NCI-H2029 (cell line): ENCODE measurements at regions not wholly inside any gene's neighbourhood (a gene's known extent, or its start where the extent isn't known, plus 50 kb on each side); places are given as distances from the start of the nearest gene placed in this dataset.

Experiments used
- DNase-seq: peaks from one replicate; lab custom pipeline; 2025; lab: John Stamatoyannopoulos, UW

DNA sequence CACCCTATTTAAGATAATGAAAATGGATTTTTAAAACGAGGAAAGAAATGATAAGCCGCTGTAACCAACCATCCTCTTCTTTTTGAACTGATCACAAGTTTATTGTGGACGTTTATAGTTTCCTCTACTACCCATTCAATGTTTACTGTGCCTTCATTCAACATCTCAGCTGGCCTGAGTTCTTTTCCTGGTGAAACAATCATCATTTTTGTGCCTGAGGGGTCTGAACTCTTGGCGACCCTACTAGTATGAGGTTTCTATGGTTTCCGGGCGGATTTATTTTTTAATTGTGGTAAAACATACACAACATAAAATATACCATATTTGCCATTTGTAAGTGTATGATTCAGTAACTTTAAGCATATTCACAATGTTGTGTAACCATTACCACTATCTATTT, 100.7 kb downstream of the SPRY1 start:
- DNase-seq: no peak

DNA sequence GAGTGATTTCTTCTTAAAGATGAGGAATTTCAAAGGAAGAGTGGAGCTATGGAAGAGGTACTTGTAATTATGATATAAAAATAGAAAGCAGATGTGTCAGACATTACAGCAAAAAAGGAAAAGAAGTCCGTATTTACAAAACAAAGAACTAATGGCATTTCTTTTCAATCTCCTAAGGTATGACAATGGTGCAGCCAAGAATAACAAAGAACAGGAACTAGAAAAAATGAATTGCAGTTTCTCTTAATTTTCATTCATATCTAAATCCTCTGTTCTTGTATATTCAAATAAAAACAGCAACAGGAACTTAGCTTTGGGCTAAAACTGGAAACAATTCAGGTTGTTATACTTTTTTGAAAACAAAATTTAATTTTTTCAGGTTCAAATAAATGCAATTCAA, 105.1 kb downstream of the SPRY1 start:
- DNase-seq: no peak

DNA sequence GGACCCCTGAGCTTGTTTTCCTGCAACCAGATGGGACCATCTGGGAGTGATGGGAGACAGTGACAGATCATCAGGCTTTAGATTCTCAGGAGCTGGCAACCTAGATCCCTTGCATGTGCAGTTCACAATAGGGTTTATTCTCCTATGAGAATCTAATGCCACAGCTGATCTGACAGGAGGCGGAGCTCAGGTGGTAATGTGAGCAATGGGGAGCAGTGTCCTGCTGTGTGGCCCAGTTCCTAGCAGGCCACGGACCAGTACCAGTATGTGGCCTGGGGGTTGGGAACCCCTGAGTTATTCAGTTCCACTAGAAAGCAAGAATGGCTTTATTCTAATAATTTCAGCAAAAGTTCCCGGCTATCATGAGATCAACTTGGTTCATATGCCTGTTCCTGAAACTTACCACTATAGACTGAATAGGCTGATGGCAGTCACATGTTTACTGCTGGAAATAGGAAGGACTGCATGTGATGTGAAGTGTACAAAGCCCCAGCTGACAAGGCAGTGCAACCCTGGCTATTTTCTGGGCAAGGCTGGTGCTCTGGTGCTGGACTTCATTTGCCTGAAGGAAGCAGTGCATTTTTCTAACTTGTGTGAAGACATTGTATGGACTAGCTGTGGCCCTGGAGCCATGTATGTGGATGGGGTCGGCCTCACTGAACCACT, 107.2 kb downstream of the SPRY1 start:
- DNase-seq: no peak

DNA sequence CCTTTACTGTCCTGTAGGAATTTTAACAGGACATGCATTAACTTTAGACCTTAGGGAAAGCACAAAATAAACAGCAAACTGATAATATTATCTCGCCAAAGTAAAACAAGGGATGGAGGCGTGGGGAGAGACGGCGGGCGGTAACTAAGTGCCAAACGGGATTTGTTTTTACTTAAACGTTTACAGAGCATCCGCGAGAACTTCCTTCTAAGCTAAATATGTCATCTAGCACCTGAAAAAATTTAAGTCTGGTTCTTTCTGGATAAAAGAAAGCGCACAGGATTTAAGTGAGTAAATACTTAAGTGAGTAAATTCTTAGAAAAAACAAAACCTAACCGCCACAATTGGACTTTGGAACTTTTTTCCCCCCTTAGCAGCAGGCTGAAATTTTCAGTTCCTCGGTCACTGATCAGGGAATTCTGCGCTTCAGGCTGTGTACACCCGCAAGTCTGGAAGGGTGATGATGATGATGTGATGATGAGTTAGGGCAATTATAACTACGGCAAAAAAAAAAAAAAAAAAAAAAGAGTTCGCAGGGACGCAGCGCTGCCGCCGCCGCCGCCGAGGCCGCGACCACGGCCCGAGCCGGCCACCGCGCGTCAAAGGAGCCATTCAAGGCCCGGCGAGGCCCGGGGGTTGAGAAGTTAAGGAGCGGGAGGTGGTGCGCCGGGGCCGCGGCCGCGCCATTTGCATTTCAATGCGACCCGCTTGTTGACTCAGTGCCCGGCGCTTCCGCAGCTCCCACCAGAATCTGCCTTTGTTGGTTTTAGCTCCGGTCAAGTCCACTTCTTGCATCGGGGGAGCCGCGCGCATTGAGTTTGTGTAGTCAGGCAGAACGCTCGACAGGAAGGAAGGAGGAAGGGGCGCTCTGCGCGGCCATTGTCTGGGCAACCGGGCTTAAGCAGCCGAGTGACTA, 108.8 kb downstream of the SPRY1 start:
- DNase-seq: peak; percentile 71

DNA sequence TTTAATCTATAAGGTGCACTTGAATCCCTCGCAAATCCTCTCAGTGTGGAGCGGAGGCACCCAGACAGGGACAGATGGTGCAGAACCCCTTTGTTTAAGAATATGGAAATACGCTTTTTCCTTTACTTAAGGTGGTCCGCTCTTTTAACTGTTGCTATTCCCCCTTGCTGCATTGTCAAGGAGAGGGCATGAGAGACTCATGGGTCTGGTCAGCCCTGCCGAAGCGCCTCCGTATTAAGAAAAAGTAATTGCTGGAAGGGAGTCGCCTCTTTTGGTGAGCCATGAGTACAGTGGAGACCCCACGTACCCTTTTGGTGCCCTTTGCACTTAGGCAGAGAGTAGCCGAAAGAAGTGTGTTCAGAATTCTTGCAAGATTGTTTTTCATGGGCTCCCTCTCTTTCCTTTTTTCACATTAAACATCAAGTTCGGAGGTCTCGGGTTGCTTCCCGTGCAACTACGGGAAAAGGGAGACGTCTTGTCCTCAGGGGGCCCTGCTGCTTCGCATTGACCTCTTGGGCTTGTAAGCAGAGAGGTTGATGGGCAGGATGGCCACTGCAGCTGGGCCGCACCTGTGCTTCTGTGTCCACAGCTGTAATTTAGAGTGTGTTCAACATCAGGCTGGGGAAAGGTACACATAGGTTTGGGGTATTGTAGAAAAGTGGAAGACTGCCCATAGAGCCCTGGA, 109.6 kb downstream of the SPRY1 start:
- DNase-seq: no peak

DNA sequence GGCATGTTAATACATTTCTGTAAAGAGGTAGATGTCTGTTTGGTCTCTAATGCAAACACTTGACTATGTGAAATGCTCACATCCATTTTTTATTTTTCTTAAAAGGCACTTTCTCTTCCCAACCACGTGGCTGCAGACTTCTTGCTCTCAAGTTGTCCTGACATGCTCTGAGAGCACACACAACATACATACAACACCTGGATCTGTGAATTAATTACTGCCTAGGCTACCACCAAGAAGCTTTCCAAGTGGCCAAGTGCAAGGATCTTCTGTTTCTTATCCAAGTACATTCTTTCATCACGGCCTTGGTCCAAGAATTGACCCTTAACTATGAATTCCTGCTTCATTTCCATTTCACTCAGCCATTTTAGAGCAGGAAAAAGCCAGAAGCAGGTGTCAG, 110.8 kb downstream of the SPRY1 start:
- DNase-seq: no peak

DNA sequence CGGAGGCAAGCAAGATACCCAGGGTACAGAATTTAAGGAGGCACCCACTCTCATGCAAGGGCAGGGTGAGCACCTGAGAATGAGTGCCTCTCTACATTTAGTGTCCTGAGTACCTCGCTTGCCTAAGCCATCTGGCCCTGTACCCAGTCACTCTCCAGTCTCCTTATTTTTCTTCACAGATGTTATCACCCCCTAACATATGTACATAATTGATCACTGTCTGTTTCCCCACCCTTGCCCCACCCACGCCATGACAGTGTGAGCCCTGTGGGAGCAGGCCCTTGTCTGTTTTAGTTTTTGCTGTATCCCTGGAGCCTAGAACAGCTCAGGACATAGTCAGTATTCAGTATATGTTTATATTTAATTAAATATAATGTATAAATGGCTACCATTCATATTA, 113.6 kb downstream of the SPRY1 start:
- DNase-seq: no peak

DNA sequence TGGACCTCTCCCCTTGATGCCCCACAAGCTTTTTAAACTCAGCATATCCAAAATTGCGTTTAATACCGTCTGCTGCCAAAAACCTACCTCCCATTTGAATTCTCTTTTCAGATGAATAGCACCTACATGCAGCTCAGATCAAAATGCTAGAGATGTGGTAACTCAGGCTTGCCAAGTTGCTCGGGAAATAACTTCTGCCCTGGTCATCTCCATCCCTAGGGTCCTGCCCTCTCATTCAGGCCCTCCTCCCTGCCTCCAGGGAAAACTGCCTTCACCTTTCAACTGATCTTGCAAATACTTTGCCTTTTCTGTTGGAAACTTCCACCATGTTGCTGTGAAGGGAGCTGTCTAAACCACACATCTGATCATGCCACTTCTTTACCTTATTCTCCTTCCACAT, 114.1 kb downstream of the SPRY1 start:
- DNase-seq: no peak

DNA sequence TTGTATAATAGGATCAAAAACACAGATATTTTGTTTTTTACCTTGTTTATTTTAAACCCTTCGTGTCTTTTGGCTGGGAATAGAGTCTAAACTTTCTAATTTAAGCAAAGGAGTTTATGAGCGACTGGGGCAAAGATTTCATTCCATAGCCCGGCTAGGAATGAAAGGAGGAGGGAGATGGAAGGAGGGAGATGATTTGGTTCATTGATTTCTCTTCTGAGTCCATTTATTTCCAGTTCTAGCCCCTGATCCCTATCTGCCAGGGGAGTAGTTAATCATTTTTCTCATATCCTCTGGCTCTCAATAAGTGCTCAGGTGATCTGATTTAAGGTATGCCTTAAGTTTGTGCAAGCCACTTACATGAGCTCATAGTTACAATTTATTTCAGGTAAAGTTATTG, 120.0 kb downstream of the SPRY1 start:
- DNase-seq: no peak

DNA sequence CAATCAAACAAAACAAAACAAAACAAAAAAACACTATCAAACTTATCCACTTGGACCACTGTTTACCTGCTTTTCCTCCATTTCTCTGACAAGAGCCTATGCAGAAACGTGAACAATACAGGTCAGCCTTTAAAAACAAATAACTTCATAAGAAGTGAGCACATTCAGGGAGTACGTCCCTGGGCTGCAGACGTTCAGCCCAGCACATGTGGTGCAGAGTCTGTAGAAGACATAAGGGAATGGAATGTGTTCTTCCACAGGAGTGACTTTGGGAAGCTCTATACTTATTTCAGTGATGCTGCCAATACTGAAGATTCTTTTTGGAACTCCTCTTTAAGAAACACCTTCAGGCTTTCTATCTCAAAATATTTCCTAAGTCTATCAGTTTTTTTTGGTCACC, 120.6 kb downstream of the SPRY1 start:
- no peak for DNase-seq

DNA sequence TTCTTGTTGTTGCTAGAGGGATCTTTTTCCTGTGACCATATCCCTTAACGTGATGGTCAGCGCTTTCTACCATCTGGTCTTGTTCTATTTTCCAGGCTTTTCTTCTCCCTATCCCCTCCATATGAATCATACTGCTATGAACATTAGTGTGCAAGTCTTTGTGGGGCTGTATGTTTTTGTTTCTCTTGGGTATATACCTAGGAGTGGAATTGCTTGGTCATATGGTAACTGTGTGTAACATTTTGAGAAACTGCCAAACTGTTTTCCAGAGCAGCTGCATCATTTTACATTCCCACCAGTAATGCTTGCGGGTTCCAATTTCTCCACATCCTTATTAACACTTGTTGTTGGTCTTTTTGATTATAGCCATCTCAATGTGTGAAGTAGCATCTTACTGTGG, 121.4 kb downstream of the SPRY1 start:
- no peak for DNase-seq

DNA sequence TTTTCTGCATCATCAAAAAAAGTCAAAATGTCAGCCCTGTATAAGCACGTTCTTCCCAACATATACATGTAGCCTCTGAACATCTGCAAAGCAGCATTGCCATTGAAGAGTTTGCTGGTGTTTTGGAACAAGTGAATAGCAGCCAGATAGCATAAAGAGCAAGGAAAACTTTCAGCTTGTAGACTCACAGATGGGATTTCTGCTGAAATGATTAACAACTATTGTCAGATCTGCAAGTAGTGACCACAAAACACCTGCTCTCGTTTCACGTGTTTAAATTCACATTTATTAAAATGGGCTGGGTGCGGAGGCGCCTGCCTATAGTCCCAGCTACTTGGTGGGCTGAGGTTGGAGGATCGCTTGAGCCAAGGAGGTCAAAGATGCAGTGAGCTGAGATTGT, 123.7 kb downstream of the SPRY1 start:
- DNase-seq: no peak

DNA sequence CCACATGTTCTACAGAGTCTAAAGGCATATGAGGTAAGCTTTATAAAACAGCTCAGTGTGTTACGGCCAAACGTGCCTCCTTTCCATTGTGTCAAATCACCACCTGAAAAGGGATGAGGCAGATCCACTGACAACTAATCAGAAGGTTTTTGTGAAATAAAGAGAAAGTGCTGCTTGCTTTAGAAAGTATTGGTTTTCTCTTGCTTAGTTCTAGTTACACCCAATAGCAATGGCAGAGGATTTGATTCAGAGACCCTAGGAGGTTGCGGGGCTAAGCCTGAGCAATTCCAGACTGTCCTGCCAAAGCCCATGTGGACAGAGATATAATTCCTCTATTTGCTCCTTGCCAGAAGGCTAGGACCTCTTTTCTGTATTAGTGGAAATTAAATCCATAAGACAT, 125.5 kb downstream of the SPRY1 start:
- no peak for DNase-seq

DNA sequence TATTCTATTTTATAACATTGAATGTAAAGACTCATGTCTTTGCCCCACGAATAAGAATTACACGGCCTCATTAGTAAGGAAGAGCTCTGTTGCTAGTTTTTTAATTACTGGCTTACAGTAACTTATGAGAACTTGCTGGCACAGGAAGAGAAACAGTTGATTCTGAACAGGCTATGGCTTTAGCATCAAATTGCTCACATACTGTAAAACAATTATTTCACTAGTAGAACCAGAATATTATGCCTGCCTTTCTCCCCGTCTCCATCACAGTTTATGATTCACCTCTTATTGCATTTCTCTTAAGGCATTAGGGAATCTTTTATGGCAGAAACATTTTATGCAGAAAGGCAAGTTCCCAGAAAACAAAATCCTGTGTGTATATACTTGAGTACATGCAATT, 126.1 kb downstream of the SPRY1 start:
- no peak for DNase-seq

DNA sequence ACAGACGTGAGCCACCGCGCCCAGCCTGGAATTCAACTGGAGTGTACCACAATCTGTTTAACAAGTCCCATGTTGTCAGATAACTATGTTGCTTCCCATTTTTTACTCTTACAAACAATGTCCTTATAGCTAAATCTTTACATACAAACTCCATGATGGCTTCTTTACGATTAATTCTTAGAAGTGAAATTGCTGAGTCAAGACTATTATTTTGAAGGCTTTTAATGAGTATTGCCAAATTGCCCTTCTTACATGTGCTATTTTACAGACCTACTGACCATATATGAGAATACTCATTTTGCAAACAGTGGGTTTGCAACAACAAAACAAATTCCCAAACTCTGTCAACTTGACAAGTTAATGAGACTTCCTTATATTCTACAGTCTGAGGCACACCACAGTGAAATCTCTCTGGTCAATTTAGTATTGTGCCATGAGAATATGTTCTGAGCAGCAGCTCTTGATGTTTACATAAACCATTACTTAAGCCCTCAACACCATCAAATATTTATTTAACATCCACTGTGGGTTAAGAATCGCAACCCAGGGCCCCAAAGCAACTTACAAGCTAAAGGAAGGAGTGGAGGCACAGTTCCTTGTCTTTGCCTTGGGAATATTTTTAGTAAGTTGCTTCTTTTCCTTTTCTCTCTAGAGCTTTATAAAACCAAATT, 128.5 kb downstream of the SPRY1 start:
- DNase-seq: no peak

DNA sequence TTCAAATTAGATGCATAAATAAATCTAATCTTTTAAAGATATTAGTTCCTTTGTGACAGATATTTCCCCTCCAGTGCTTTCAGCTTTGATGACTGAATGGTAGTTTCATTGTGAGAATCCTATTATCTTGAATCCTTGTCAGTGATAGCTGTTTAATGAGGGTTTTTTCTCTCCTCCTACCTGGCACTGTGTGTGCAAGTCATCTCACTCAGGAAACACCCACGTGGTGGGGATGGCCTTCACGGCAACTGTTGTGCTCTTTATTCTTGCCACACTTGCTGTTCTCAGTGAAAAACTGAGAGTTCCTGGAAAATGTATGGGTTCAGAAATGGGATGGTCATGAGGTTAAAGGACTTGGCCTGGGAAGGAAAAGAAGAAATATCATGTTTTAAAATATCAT, 129.9 kb downstream of the SPRY1 start:
- DNase-seq: no peak

DNA sequence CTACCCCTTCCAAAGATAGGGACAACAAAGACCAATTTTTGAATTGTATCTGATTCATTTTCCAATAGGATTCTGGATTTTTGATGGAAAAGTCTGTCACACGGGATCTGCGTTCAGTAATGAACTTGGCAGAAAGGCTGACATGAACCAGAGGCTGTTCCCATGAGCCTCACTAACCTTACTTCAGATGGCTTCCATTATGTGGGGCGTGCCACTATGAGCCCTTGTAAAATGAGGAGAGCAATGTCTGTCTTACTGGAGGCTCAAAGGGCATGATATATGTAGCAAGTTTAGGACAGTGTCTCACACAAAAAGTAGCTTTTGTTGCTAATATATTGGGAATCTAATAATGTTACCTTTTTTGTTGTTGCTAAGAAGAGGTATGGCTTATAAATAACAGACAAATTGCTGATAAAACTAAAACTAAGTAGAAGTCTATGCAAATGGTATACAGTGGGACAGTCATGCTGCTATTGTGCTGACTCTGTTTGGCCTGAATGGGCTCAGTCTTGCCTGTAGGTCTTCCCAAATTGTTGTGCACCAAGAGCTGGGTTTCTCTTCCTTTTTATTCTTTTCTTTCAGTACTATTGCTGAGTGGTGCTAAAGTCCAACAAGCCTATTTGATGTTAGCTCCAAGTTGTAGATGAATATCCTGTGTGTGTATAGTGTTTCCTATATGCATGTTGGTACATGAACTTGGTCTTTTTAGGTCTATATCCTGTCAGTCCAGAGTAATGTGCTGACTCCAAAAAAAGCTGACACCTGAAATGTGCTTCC, 132.1 kb downstream of the SPRY1 start:
- no peak for DNase-seq

DNA sequence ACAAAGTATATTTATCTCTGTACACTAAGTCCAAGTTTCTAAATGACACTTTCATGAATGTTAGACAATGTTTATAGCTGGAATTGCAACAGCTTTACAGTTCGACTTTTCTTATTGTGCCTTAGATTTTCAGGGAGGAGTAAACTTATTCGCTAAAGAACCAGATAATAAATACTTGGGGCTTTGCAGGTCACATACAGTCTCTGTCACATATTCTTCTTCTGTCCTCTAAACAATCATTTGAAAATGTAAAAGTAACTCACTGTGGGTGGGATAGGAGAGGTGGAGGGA, 132.6 kb downstream of the SPRY1 start:
- DNase-seq: no peak

DNA sequence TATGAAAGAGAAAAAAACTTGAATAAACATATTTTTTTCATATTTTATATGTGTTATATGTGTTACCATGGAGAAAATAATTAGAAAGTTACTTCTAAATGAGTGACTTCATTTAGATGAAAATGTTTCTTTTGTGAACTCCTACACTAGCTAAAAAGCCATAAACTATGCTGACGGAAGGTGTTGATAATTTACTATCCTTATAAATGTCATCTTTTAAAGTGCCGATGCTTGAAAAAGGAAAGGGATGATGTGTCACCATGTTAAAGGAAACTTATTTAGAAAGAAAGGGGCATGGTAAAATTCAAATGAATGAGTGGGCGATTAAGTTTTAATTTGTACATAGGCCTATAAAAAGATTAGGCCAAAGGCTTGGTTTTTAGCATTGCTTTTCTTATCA, 133.8 kb downstream of the SPRY1 start:
- no peak for DNase-seq

DNA sequence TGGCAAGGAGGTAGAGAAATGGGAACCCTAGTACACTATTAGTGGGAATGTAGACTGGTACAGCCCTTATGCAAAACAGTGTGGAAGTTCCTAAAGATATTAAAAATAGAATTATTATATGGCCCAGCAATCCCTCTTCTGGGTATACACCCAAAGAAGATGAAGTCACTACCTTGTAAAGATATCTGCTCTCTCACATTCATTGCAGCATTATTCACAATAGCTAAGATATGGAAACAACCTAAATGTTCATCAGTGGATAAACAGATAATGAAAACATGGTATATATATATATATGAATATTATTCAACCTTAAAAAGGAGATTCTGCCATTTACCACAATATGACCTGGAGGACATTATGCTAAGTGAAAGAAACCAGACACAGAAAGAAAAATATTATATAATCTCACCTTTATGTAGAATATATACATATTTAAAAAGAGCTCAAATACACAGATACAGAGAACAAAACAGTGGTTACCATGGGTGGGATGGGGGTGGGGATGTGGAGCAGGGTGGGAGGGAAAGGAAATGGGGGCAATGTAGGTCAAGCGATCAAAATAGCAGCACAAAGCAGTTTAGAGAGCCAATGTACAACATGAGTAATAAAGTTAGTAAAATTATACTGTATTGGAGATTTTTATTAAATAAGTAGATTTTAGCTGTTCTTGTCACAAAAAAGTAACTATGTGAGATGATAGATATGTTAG, 138.6 kb downstream of the SPRY1 start:
- no peak for DNase-seq

DNA sequence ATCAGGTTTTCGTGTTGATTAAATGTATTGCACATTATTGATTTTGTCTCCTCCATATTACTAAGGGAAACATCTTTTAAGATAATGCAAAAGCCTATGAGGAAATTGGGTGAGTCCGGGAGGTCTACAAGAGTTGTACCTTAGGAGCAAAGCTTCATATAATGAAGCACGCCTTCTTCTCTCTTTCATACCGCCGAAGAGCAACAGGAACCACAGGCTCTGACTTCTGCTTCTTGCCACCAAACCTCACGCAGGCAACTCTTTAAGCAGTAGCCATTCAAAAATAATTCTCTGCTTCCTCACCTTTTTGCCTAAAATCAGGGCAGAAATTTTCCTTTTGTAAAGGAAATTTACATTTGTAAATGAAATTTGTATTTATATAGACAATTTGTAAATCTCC, 139.6 kb downstream of the SPRY1 start:
- no peak for DNase-seq
